ENCODE measurements at regions not wholly inside any gene's neighbourhood (a gene's known extent, or its start where the extent isn't known, plus 50 kb on each side); places are given as distances from the start of the nearest gene placed in this dataset.

GRCh38 chr9:90055226-90055625 is 450.4 kb downstream of the GADD45G start:
- Histone ChIP-seq H3K27me3 (ENCODE audit: insufficient read depth, low read length) (0 out of 2 replicates have a peak, but pooled peaks cover 4% of the 10 kb centered on the region), H3K9me3 (ENCODE audit: low read length) (no peaks in the 10 kb centered on the region), H3K4me1 (ENCODE audit: insufficient read depth, low read length, severe bottlenecking) (no peaks in the 10 kb centered on the region), H2AFZ (ENCODE audit: low read length) (no peak overlapping the region), H3K9me2 (ENCODE audit: low read depth, low read length) (no peaks in the 10 kb centered on the region), H3F3A (ENCODE audit: insufficient read depth, low read length) (no peaks in the 10 kb centered on the region), H3K4me3 (ENCODE audit: low read depth, low read length, poor library complexity, severe bottlenecking) (no peak overlapping the region), H3K9ac (ENCODE audit: low read length) (no peak overlapping the region), H3K36me3 (ENCODE audit: insufficient read depth, low read length) (no peaks in the 10 kb centered on the region), H3K79me2 (ENCODE audit: insufficient read depth, low read length) (no peaks in the 10 kb centered on the region), H3K27ac (ENCODE audit: low read depth, low read length, poor library complexity, severe bottlenecking) (no peak overlapping the region), H4K20me1 (ENCODE audit: insufficient read depth, low read length) (no peaks in the 10 kb centered on the region), H3K4me2 (ENCODE audit: low read length) (no peak overlapping the region)
- TF ChIP-seq CTCF (IDR thresholded peaks at IDR 0.05; ENCODE audit: low read length) (no peak), EZH2 (IDR thresholded peaks at IDR 0.05; ENCODE audit: borderline replicate concordance, low read length) (no peak)

GRCh38 chr9:90057361-90057760 is 452.5 kb downstream of the GADD45G start:
- no peak for TF ChIP-seq CTCF (IDR thresholded peaks at IDR 0.05; ENCODE audit: low read length)
- no peak for TF ChIP-seq EZH2 (IDR thresholded peaks at IDR 0.05; ENCODE audit: borderline replicate concordance, low read length)
- Histone ChIP-seq H3K9ac (ENCODE audit: low read length) (no peak overlapping the region), H4K20me1 (ENCODE audit: insufficient read depth, low read length) (no peaks in the 10 kb centered on the region), H3K4me2 (ENCODE audit: low read length) (no peak overlapping the region), H3K9me3 (ENCODE audit: low read length) (no peaks in the 10 kb centered on the region), H3K27ac (ENCODE audit: low read depth, low read length, poor library complexity, severe bottlenecking) (no peak overlapping the region), H3K36me3 (ENCODE audit: insufficient read depth, low read length) (no peaks in the 10 kb centered on the region), H3K9me2 (ENCODE audit: low read depth, low read length) (no peaks in the 10 kb centered on the region), H3F3A (ENCODE audit: insufficient read depth, low read length) (no peaks in the 10 kb centered on the region), H3K4me1 (ENCODE audit: insufficient read depth, low read length, severe bottlenecking) (no peaks in the 10 kb centered on the region), H3K27me3 (ENCODE audit: insufficient read depth, low read length) (0 out of 2 replicates have a peak, but pooled peaks cover 4% of the 10 kb centered on the region), H3K4me3 (ENCODE audit: low read depth, low read length, poor library complexity, severe bottlenecking) (no peak overlapping the region), H3K79me2 (ENCODE audit: insufficient read depth, low read length) (no peaks in the 10 kb centered on the region), H2AFZ (ENCODE audit: low read length) (no peak overlapping the region)

GRCh38 chr9:90058182-90058763 is 453.5 kb downstream of the GADD45G start:
- Histone ChIP-seq H2AFZ (ENCODE audit: low read length) (no peak overlapping the region), H3K9me3 (ENCODE audit: low read length) (no peaks in the 10 kb centered on the region), H3K4me2 (ENCODE audit: low read length) (no peak overlapping the region), H3K79me2 (ENCODE audit: insufficient read depth, low read length) (no peaks in the 10 kb centered on the region), H3F3A (ENCODE audit: insufficient read depth, low read length) (no peaks in the 10 kb centered on the region), H3K9me2 (ENCODE audit: low read depth, low read length) (no peaks in the 10 kb centered on the region), H3K27ac (ENCODE audit: low read depth, low read length, poor library complexity, severe bottlenecking) (no peak overlapping the region), H3K27me3 (ENCODE audit: insufficient read depth, low read length) (0 out of 2 replicates have a peak, but pooled peaks cover 4% of the 10 kb centered on the region), H3K36me3 (ENCODE audit: insufficient read depth, low read length) (no peaks in the 10 kb centered on the region), H3K4me3 (ENCODE audit: low read depth, low read length, poor library complexity, severe bottlenecking) (no peak overlapping the region), H3K9ac (ENCODE audit: low read length) (no peak overlapping the region), H4K20me1 (ENCODE audit: insufficient read depth, low read length) (no peaks in the 10 kb centered on the region), H3K4me1 (ENCODE audit: insufficient read depth, low read length, severe bottlenecking) (no peaks in the 10 kb centered on the region)
- TF ChIP-seq CTCF (IDR thresholded peaks at IDR 0.05; ENCODE audit: low read length) (no peak), EZH2 (IDR thresholded peaks at IDR 0.05; ENCODE audit: borderline replicate concordance, low read length) (no peak)

All from OCI-LY1 (cell line).